PC-3 (cell line): ENCODE measurements at regions not wholly inside any gene's neighbourhood (a gene's known extent, or its start where the extent isn't known, plus 50 kb on each side); places are given as distances from the start of the nearest gene placed in this dataset.

Experiments used
- ATAC-seq: fragments of 200-7000 bp; cut with Tn5 transposase; 2 replicates; pipeline ENCODE4 v1.9.1; 2020; ENCODE audit warnings: mild to moderate bottlenecking, moderate library complexity
- BruUV-seq: library from RNA; stranded (reverse); fragments of 400-500 nt; replicated peaks from 2 replicates; lab custom pipeline; 2021; lab: Mats Ljungman, UMichigan
- CTCF ChIA-PET: fragments of 300-600 bp; sonication (Branson Sonifier 250); formaldehyde crosslinking; loops from one replicate; lab custom pipeline; 2022; ENCODE audit warnings: antibody characterized with exemption; lab: Charles Lee
- POLR2A ChIA-PET: fragments of 300-600 bp; sonication (Branson Sonifier 250); formaldehyde crosslinking; loops from one replicate; lab custom pipeline; 2022; ENCODE audit warnings: antibody characterized with exemption; ENCODE audit not compliant: unreplicated experiment; lab: Charles Lee
- DNase-seq: peaks from one replicate; pipeline ENCODE4 v3.0.0-alpha.2; 2015
- H2AFZ ChIP-seq: fragments of 300-600 bp; sonication (generic); 2 replicates; pipeline ENCODE4 v1.6.0; 2016; ENCODE audit warnings: antibody characterized with exemption, low read length
- H3F3A ChIP-seq: fragments of 300-600 bp; sonication (generic); one replicate; pipeline ENCODE4 v1.6.0; 2017; ENCODE audit warnings: antibody characterized with exemption, low read length, control low read depth, mild to moderate bottlenecking; ENCODE audit not compliant: unreplicated experiment
- H3K27ac ChIP-seq: fragments of 300-600 bp; sonication (generic); 2 replicates; pipeline ENCODE4 v1.5.1; 2016; ENCODE audit warnings: mild to moderate bottlenecking, low read length
- H3K27me3 ChIP-seq: fragments of 300-600 bp; sonication (generic); 2 replicates; pipeline ENCODE4 v1.6.1; 2016; ENCODE audit warnings: low read length, mixed read lengths
- H3K36me3 ChIP-seq: fragments of 300-600 bp; sonication (generic); 2 replicates; pipeline ENCODE4 v1.6.1; 2016; ENCODE audit warnings: low read depth, mixed run types, low read length, mixed read lengths
- H3K4me1 ChIP-seq: fragments of 300-600 bp; sonication (generic); 2 replicates; pipeline ENCODE4 v1.5.1; 2016; ENCODE audit warnings: low read length; ENCODE audit not compliant: insufficient read depth
- H3K4me2 ChIP-seq: fragments of 300-600 bp; sonication (generic); 2 replicates; pipeline ENCODE4 v1.6.0; 2016; ENCODE audit warnings: low read length
- H3K4me3 ChIP-seq: fragments of 300-600 bp; sonication (generic); 2 replicates; pipeline ENCODE4 v1.5.1; 2016; ENCODE audit warnings: mild to moderate bottlenecking, low read length, mixed read lengths
- H3K79me2 ChIP-seq: fragments of 300-600 bp; sonication (generic); 2 replicates; pipeline ENCODE4 v1.6.1; 2017; ENCODE audit warnings: low read length, mixed read lengths
- H3K9ac ChIP-seq: fragments of 300-600 bp; sonication (generic); 2 replicates; pipeline ENCODE4 v1.6.0; 2016; ENCODE audit warnings: mild to moderate bottlenecking, low read length
- H3K9me2 ChIP-seq: fragments of 300-600 bp; sonication (generic); replicated peaks from 2 replicates; pipeline ENCODE4 v1.6.1; 2016; ENCODE audit warnings: mixed run types, low read length, mixed read lengths
- H3K9me3 ChIP-seq: fragments of 300-600 bp; sonication (generic); 2 replicates; pipeline ENCODE4 v1.6.1; 2016; ENCODE audit warnings: low read length, mixed read lengths
- H4K20me1 ChIP-seq: fragments of 300-600 bp; sonication (generic); 2 replicates; pipeline ENCODE4 v1.6.1; 2016; ENCODE audit warnings: low read length, mixed read lengths
- CTCF ChIP-seq: fragments of 300-600 bp; sonication (generic); conservative IDR thresholded peaks from 2 replicates; pipeline ENCODE4 v1.5.1; 2017; ENCODE audit warnings: antibody characterized with exemption, low read depth, mild to moderate bottlenecking, low read length
- EZH2 ChIP-seq: fragments of 300-600 bp; sonication (generic); IDR thresholded peaks from one replicate; pipeline ENCODE4 v1.6.1; 2017; ENCODE audit warnings: antibody characterized with exemption, mild to moderate bottlenecking, low read length; ENCODE audit not compliant: unreplicated experiment
- EZH2phosphoT487 ChIP-seq: fragments of 300-600 bp; sonication (generic); IDR thresholded peaks from 2 replicates; pipeline ENCODE4 v1.6.1; 2018; ENCODE audit warnings: mild to moderate bottlenecking, antibody characterized with exemption, low read length, borderline replicate concordance
- intact Hi-C: fragments of 100-400 bp; cut with micrococcal nuclease; formaldehyde crosslinking; loops from 2 replicates; pipeline ENCODE4 v1.9.0; 2023

- CTCF ChIA-PET: no interaction called here
These were observed 70.2 kb downstream of the ZNF608 start for GRCh38 chr5:124675931-124676846.

GRCh38 chr5:124671193-124671592, 75.2 kb downstream of the ZNF608 start:
- H3K36me3 ChIP-seq: no peaks in the 10 kb centered on the region
- H3K4me2 ChIP-seq: no peak overlapping the region
- ChIA-PET POLR2A (no interaction called here), CTCF (no interaction called here)
- no peaks in the 10 kb centered on the region for H3K9me2 ChIP-seq
- no peak for ATAC-seq
- no peaks in the 10 kb centered on the region for H3K9me3 ChIP-seq
- H3K9ac ChIP-seq: no peak overlapping the region
- no peak for DNase-seq
- H3K4me1 ChIP-seq: no peaks in the 10 kb centered on the region
- intact Hi-C loops: no loop called here
- H3K27me3 ChIP-seq: no peaks in the 10 kb centered on the region
- H3F3A ChIP-seq: no peaks in the 10 kb centered on the region
- no peak overlapping the region for H3K27ac ChIP-seq
- no peaks in the 10 kb centered on the region for H3K79me2 ChIP-seq
- no TSS peak for BruUV-seq
- TF ChIP-seq CTCF (no peak), EZH2phosphoT487 (no peak), EZH2 (no peak)
- H3K4me3 ChIP-seq: no peak overlapping the region
- H2AFZ ChIP-seq: no peak overlapping the region
- no peaks in the 10 kb centered on the region for H4K20me1 ChIP-seq

More at GRCh38 chr5:124675931-124676846, 70.2 kb downstream of the ZNF608 start:
- Histone ChIP-seq H3K36me3 (no peaks in the 10 kb centered on the region), H3K4me3 (no peak overlapping the region), H4K20me1 (no peaks in the 10 kb centered on the region), H2AFZ (no peak overlapping the region), H3K9ac (no peak overlapping the region), H3K4me1 (no peaks in the 10 kb centered on the region), H3K9me3 (no peaks in the 10 kb centered on the region), H3K4me2 (no peak overlapping the region), H3K27ac (no peak overlapping the region), H3K9me2 (no peaks in the 10 kb centered on the region), H3F3A (no peaks in the 10 kb centered on the region), H3K27me3 (no peaks in the 10 kb centered on the region), H3K79me2 (no peaks in the 10 kb centered on the region)
- intact Hi-C loops: no loop called here
- no TSS peak for BruUV-seq
- DNase-seq (no peak), ATAC-seq (no peak)
- no peak for TF ChIP-seq EZH2phosphoT487
- POLR2A ChIA-PET: no interaction called here

GRCh38 chr5:124670722-124671184, 75.7 kb downstream of the ZNF608 start:
- no peak for DNase-seq
- H3K4me1 ChIP-seq: no peaks in the 10 kb centered on the region
- no peaks in the 10 kb centered on the region for H3K9me2 ChIP-seq
- H3K4me2 ChIP-seq: no peak overlapping the region
- H3K27me3 ChIP-seq: no peaks in the 10 kb centered on the region
- no peak for ATAC-seq
- CTCF ChIA-PET: no interaction called here
- BruUV-seq: no TSS peak
- H3K4me3 ChIP-seq: no peak overlapping the region
- POLR2A ChIA-PET: no interaction called here
- TF ChIP-seq EZH2 (no peak), EZH2phosphoT487 (no peak), CTCF (no peak)
- no peaks in the 10 kb centered on the region for H3K36me3 ChIP-seq
- H3K27ac ChIP-seq: no peak overlapping the region
- no peaks in the 10 kb centered on the region for H4K20me1 ChIP-seq
- H3K9ac ChIP-seq: no peak overlapping the region
- H2AFZ ChIP-seq: no peak overlapping the region
- no peaks in the 10 kb centered on the region for H3K79me2 ChIP-seq
- intact Hi-C loops: no loop called here
- H3F3A ChIP-seq: no peaks in the 10 kb centered on the region
- H3K9me3 ChIP-seq: no peaks in the 10 kb centered on the region
